ENCODE measurements at regions not wholly inside any gene's neighbourhood (a gene's known extent, or its start where the extent isn't known, plus 50 kb on each side); places are given as distances from the start of the nearest gene placed in this dataset.
A peak's percentile ranks its signal among the peaks of the same experiment; 100 is the strongest.

GRCh38 chr12:31215518-31216232 lies 110.3 kb downstream of the SINHCAF start:
- TF ChIP-seq CTCF (IDR thresholded peaks at IDR 0.05), result no peak
- no peak for TF ChIP-seq POLR2A (IDR thresholded peaks at IDR 0.05)
- no peak for TF ChIP-seq EP300 (IDR thresholded peaks at IDR 0.05)
- no peak for TF ChIP-seq POLR2AphosphoS5 (IDR thresholded peaks at IDR 0.05)
- peak in 1 of 2 donors; percentile 16 for ATAC-seq (ENCODE audit: low FRiP score in 2 of 2)
- 70 to 74% methylated on average over 4 to 5 of the region's 6 CpGs for WGBS, 2 donors
- H3K27me3 ChIP-seq, result no peaks in the 10 kb centered on the region
- H3K27ac ChIP-seq, result no peak overlapping the region
- H3K9me3 ChIP-seq, result no peaks in the 10 kb centered on the region
- no peaks in the 10 kb centered on the region for H3K36me3 ChIP-seq
- no peak for DNase-seq
- H3K4me3 ChIP-seq, result no peak overlapping the region
- H3K4me1 ChIP-seq, result no peaks in the 10 kb centered on the region

GRCh38 chr12:31216479-31216878 lies 109.5 kb downstream of the SINHCAF start:
- H3K36me3 ChIP-seq, result no peaks in the 10 kb centered on the region
- no peaks in the 10 kb centered on the region for H3K9me3 ChIP-seq
- no peak for ATAC-seq (ENCODE audit: low FRiP score in 2 of 2)
- no peaks in the 10 kb centered on the region for H3K27me3 ChIP-seq
- TF ChIP-seq POLR2AphosphoS5 (IDR thresholded peaks at IDR 0.05) (no peak), EP300 (IDR thresholded peaks at IDR 0.05) (no peak), CTCF (IDR thresholded peaks at IDR 0.05) (no peak), POLR2A (IDR thresholded peaks at IDR 0.05) (no peak)
- no peak overlapping the region for H3K4me3 ChIP-seq
- no peak overlapping the region for H3K27ac ChIP-seq
- WGBS, 2 donors, result 64 to 81% methylated on average over 2 of the region's 2 CpGs
- DNase-seq, result no peak
- no peaks in the 10 kb centered on the region for H3K4me1 ChIP-seq

- no peak for DNase-seq
- Histone ChIP-seq H3K36me3 (no peaks in the 10 kb centered on the region), H3K4me3 (no peak overlapping the region), H3K4me1 (no peaks in the 10 kb centered on the region), H3K27ac (no peak overlapping the region), H3K9me3 (no peaks in the 10 kb centered on the region), H3K27me3 (no peaks in the 10 kb centered on the region)
- TF ChIP-seq CTCF (IDR thresholded peaks at IDR 0.05) (no peak), POLR2A (IDR thresholded peaks at IDR 0.05) (no peak), EP300 (IDR thresholded peaks at IDR 0.05) (no peak), POLR2AphosphoS5 (IDR thresholded peaks at IDR 0.05) (no peak)
- 51 to 62% methylated on average over 17 to 18 of the region's 19 CpGs for WGBS, 2 donors
- no peak for ATAC-seq (ENCODE audit: low FRiP score in 2 of 2)
These were observed 108.4 kb downstream of the SINHCAF start for GRCh38 chr12:31217356-31218130.

- DNase-seq (no peak), ATAC-seq (ENCODE audit: low FRiP score in 2 of 2) (no peak)
- Histone ChIP-seq H3K4me1 (no peaks in the 10 kb centered on the region), H3K4me3 (no peak overlapping the region), H3K36me3 (no peaks in the 10 kb centered on the region), H3K27ac (no peak overlapping the region), H3K27me3 (no peaks in the 10 kb centered on the region), H3K9me3 (no peaks in the 10 kb centered on the region)
- 50 to 55% methylated on average over 8 to 9 of the region's 9 CpGs for WGBS, 2 donors
- TF ChIP-seq CTCF (IDR thresholded peaks at IDR 0.05), result no peak
These were observed 107.5 kb downstream of the SINHCAF start for GRCh38 chr12:31218203-31219025.

Measured in upper lobe of left lung (tissue), 6 donors.